Anterior cingulate cortex (tissue), 58 donors: ENCODE measurements at regions not wholly inside any gene's neighbourhood (a gene's known extent, or its start where the extent isn't known, plus 50 kb on each side); places are given as distances from the start of the nearest gene placed in this dataset.
A peak's percentile ranks its signal among the peaks of the same experiment; 100 is the strongest.
"Not testable (repeated sequence)": the region's sequence is repeated elsewhere in the genome, so short reads cannot be mapped to it uniquely, and the experiment has no call there.

Experiments
- DNase-seq, 58 donors: peaks; one replicate each; lab custom pipeline; 2025; lab: John Stamatoyannopoulos, UW

GRCh38 chr3:139131951-139132350, 87.3 kb upstream of the PRR23C start:
- DNase-seq: no peak

DNA sequence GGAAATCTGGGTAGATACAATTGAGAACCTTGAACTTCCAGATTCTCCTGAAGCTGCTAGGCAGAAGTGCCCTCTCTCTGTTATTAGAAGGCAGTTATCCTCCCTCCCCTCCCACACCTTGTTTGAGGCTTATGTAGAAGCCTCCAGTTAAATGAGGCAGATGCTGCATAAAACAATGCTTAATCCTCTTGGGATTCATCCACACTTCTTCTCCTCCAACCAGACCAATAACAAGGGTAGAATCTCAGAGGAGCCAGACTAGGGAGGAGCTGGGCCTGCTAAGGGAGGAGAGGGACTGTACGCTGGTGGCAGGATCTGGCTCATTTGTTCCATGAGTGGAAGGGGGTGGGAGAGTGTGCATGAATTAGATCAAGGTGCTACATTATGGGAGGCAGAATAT, 88.3 kb upstream of the PRR23C start:
- DNase-seq: no peak

GRCh38 chr3:139134678-139135372, 90.1 kb upstream of the PRR23C start:
- no peak for DNase-seq

DNA sequence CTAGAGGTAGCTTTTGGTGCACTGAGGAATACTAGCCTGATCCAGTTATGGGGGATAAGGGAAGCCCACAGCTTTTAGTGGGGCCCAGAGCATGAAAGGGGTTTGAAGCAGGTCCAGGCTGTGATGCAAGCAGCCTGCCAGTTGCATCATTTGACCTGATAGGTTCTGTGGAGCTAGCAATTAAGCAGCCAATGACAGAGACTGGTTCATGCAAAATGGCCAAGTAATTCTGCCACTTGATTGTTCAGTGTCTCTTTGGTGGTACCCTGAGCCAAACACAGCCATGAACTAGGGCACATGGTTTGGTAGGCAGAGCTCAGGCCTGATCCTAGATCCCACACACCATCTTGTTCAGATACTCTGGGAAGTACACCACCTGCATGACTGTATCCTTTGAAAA, 91.0 kb upstream of the PRR23C start:
- DNase-seq: no peak

- DNase-seq: no peak
Observed at GRCh38 chr3:139136469-139137202, 91.9 kb upstream of the PRR23C start.

DNA sequence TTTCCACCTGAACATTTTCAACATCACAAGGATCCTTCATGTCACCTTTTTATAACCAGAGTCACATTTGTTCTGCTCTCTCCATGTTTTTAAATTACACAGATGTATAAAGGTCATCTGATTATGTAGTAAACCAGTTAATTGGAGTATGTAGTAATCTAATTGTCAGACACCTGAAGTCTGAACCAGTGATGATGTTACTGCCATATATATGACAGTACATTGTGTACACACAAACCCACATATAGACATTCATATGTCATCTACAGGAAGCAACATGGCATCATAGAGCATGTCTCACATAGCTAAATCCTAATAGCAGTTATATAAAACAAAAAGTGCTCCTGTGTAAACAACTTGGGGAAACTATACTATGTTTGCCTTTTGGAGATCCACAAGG, 95.9 kb upstream of the PRR23C start:
- DNase-seq: no peak

DNA sequence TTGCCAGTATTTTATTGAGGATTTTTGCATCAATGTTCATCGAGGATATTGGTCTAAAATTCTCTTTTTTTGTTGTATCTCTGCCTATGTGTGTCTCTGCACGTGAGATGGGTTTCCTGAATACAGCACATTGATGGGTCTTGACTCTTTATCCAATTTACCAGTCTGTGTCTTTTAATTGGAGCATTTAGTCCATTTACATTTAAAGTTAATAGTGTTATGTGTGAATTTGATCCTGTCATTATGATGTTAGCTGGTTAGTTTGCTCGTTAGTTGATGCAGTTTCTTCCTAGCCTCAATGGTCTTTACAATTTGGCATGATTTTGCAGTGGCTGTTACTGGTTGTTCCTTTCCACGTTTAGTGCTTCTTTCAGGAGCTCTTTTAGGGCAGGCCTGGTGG, 101.3 kb upstream of the PRR23C start:
- DNase-seq: not testable (repeated sequence)

DNA sequence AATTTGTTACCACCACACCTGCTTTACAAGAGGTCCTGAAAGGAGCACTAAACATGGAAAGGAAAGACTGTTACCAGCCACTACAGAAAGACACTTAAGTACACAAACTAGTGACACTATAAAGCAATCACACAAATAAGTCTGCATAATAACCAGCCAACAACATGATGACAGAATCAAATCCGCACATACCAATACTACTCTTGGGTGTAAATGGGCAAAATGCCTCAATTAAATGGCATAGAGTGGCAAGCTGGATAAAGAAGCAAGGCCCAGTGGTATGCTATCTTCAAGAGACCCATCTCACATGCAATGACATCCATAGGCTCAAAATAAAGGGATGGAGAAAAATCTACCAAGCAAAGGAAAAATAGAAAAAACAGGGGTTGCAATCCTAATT, 106.8 kb upstream of the PRR23C start:
- no peak for DNase-seq

- not testable (repeated sequence) for DNase-seq
Observed at GRCh38 chr3:139153434-139153833, 108.7 kb upstream of the PRR23C start.

- DNase-seq: no peak
Observed at GRCh38 chr3:139157161-139157932, 112.7 kb upstream of the PRR23C start.

- no peak for DNase-seq
Observed at GRCh38 chr3:139159356-139159755, 114.7 kb upstream of the PRR23C start.

DNA sequence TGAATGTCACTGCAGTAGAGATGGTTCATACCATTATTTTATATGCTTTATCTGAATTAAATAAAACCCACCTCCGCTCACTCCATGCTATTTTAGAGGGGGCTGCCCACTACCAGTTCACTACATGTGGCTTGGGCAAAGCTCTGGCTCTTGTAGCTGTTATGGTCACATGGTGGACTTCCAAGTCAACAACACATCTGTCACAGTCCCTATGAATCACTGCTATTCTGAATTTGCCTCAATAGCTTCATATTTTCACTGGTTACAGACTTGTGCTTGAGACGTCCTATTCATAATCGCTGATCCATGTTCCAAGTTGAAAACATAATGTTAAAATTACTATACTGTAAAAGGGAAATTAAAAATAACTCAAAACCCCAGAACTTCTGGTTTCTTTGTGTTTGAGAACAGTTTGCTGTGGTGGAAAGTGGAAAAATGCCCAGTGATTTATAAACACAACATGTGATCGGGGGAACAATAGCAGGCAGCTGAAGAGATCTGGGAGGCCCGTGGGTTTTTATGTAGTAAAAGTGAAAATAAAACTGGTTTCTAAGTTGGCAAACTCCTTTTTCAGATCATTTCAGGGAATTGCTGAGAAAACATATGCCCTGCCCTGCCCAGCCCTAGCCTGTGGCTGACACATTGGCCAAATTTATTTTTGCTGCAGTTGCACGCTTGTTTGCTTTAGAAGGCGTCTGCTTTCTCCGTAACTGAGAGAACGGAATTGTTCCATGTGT, 128.8 kb upstream of the PRR23C start:
- DNase-seq: peak in 38 of 58 donors; percentile 3 to 77 (median 18)

- DNase-seq: no peak
Observed at GRCh38 chr3:139180489-139180888, 135.8 kb upstream of the PRR23C start.

GRCh38 chr3:139182143-139182542, 137.5 kb upstream of the PRR23C start:
- DNase-seq: no peak

GRCh38 chr3:139182598-139182997, 137.9 kb upstream of the PRR23C start:
- no peak for DNase-seq

- no peak for DNase-seq
Observed at GRCh38 chr3:139185527-139185926, 140.8 kb upstream of the PRR23C start.

DNA sequence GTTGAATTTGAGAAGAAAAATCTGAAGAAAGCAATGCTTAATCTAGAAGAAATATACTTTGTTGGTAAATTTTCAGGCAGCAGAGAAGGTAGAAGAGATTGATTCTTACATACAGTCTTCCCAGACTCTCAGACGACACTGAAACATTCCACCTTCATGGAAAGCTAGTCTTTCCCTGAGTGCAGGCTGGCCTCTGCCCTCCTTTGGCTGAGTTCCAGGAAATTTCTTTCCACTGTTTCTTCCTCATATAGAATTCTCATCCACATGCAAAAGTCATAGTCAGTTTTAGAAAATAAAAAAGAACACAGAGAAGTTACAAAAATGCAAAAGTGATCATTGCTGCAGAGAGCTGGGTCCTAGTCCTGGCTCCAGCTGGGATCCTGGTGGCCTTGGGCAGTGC, 142.5 kb upstream of the PRR23C start:
- DNase-seq: no peak

- DNase-seq: peak in 1 of 58 donors; percentile 5
Observed at GRCh38 chr3:139187648-139188047, 143.0 kb upstream of the PRR23C start.

- DNase-seq: no peak
Observed at GRCh38 chr3:139189943-139190342, 145.3 kb upstream of the PRR23C start.

GRCh38 chr3:139194421-139194820, 149.4 kb upstream of the MRPS22 start:
- DNase-seq: not testable (repeated sequence)

GRCh38 chr3:139196146-139196545, 147.7 kb upstream of the MRPS22 start:
- not testable (repeated sequence) for DNase-seq
